ENCODE measurements at regions not wholly inside any gene's neighbourhood (a gene's known extent, or its start where the extent isn't known, plus 50 kb on each side); places are given as distances from the start of the nearest gene placed in this dataset.

DNA sequence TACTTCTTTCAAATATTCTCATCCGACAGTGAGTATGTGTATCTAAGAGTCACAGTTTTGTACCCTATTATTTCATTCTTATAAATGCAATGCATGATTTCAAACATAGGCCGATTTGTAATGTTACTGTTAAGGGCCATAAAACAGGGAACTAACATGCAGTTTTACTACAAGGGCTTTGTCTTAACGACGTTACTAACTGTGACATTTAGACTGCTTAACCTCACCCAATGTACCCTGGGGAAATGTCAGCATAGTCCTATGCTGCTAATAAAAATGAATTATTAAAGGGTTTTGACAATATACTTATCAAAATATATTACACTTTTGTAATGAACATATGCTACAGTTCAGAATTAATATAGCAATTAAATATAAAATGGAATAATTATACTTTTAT lies 74.8 kb upstream of the CPXCR1 start:
- TF ChIP-seq, protein P1, sequence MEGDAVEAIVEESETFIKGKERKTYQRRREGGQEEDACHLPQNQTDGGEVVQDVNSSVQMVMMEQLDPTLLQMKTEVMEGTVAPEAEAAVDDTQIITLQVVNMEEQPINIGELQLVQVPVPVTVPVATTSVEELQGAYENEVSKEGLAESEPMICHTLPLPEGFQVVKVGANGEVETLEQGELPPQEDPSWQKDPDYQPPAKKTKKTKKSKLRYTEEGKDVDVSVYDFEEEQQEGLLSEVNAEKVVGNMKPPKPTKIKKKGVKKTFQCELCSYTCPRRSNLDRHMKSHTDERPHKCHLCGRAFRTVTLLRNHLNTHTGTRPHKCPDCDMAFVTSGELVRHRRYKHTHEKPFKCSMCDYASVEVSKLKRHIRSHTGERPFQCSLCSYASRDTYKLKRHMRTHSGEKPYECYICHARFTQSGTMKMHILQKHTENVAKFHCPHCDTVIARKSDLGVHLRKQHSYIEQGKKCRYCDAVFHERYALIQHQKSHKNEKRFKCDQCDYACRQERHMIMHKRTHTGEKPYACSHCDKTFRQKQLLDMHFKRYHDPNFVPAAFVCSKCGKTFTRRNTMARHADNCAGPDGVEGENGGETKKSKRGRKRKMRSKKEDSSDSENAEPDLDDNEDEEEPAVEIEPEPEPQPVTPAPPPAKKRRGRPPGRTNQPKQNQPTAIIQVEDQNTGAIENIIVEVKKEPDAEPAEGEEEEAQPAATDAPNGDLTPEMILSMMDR (IDR thresholded peaks at IDR 0.05; ENCODE audit: low read length), result no peak
- no peak for TF ChIP-seq EZH2phosphoT487 (IDR thresholded peaks at IDR 0.05; ENCODE audit: low read length)
- no peak for TF ChIP-seq EZH2 (optimal IDR thresholded peaks at IDR 0.05; ENCODE audit: low read depth, low read length)

Measured in MM.1S (cell line).